GM12864 (cell line): ENCODE measurements at regions not wholly inside any gene's neighbourhood (a gene's known extent, or its start where the extent isn't known, plus 50 kb on each side); places are given as distances from the start of the nearest gene placed in this dataset.

Experiments
- DNase-seq: peaks from one replicate; pipeline ENCODE4 v3.0.0-alpha.2; 2011; ENCODE audit warnings: low read depth
- H3K4me3 ChIP-seq: 2 replicates; pipeline ENCODE4 v1.5.1; 2011; ENCODE audit warnings: mild to moderate bottlenecking, low read depth, low read length, control low read depth
- TF ChIP-seq, protein P1 (sequence below): IDR thresholded peaks from 2 replicates; pipeline ENCODE4 v1.5.1; 2011; ENCODE audit warnings: low read depth, mild to moderate bottlenecking, moderate library complexity, low read length, control low read depth, inconsistent platforms; ENCODE audit errors: missing control alignments

DNA sequence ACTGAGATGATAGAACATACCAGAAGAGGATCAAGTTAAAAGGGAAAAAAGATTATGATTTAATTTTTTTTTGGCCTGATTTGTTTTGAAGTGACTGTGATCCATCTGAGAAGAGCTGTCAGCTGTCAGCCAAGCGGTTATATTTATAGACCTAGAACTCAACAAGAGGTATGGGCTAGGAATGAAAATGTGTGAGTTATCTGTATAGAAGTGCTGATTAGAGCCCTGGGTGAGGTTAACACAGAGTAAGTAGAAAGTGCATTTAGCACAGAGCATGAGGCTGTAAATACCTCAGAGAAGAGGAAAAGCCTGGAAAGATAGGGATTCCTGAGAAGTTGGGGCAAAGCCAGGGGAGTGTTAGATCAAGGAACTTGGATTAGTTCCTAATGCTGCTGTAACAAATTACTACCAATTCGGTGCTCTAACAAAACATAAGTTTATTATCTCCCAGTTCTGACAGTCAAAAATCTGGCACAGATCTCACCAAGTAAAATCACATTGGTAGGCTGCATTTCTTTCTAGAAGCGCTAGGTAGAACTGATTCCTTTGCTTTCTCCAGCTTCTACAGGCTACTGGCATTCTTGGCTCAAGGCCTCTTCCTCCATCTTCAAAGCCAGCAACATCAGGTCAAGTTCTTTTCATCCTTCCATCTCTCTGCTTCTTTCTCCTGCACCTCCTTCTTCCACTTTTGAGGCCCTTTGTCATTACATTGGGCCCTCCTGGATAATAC lies 197.4 kb upstream of the SPHKAP start:
- H3K4me3 ChIP-seq: no peak overlapping the region
- TF ChIP-seq, protein P1, sequence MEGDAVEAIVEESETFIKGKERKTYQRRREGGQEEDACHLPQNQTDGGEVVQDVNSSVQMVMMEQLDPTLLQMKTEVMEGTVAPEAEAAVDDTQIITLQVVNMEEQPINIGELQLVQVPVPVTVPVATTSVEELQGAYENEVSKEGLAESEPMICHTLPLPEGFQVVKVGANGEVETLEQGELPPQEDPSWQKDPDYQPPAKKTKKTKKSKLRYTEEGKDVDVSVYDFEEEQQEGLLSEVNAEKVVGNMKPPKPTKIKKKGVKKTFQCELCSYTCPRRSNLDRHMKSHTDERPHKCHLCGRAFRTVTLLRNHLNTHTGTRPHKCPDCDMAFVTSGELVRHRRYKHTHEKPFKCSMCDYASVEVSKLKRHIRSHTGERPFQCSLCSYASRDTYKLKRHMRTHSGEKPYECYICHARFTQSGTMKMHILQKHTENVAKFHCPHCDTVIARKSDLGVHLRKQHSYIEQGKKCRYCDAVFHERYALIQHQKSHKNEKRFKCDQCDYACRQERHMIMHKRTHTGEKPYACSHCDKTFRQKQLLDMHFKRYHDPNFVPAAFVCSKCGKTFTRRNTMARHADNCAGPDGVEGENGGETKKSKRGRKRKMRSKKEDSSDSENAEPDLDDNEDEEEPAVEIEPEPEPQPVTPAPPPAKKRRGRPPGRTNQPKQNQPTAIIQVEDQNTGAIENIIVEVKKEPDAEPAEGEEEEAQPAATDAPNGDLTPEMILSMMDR: no peak

DNA sequence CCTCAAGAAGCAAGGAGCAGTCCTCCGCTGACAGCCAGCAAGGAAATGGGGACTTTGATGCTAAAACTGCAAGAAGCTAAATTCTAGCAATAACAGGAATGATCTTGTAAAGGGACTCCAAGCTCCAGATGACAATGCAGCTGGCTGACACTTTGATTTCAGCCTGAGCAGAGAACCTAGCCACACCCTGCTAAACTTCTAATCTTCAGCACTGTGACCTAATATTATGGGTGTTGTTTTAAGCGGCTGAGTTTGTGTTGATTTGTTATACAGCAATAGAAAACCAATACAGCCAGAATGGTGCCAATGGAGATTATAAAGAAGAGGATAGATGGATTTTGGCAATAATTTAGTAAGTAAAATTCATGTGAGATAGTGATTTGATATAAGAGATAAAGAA lies 196.7 kb upstream of the SPHKAP start:
- TF ChIP-seq, protein P1: no peak
- H3K4me3 ChIP-seq: no peak overlapping the region
- DNase-seq: no peak

More for the DNA sequence above, 197.4 kb upstream of the SPHKAP start:
- DNase-seq: no peak

DNA sequence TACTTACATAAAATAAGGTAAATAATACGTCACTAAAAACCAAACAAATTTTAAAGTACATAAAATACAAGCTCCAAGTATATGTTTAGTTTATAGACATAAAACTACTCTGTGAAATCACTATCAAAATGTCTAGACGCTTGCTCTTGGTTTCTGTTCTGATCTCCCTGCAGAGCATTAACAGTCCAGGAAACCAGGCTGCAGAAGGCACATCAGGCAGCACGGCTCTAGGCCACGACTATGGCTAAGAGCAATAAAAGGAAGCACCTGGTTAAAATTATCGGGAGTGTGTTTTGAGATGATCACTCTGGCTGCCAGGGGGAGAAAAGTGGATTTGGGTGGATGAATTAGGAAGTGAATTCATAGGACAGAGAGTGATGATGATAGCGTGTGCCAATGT lies 196.0 kb upstream of the SPHKAP start:
- no peak for DNase-seq
- H3K4me3 ChIP-seq: no peak overlapping the region
- TF ChIP-seq, protein P1: no peak

DNA sequence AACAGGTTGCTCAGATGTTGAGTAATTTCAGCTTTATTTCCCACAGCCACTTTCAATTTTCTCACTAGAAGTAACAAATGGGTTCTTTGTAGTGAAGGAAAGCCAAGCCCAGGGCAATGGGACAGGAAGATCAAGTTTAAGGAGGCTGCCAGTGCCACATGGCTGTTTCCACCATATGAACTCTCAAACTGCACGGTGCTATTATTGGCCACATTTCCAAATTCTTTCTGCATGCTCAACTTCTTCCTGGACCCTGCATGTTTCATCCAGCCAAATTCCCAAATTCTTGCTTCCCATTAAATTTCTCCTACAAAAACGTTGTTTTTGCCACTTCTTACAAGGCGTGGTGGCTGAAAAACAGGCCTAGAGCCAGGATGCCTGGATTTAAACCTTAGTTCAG lies 193.3 kb upstream of the SPHKAP start:
- no peak overlapping the region for H3K4me3 ChIP-seq
- DNase-seq: no peak
- TF ChIP-seq, protein P1: no peak

DNA sequence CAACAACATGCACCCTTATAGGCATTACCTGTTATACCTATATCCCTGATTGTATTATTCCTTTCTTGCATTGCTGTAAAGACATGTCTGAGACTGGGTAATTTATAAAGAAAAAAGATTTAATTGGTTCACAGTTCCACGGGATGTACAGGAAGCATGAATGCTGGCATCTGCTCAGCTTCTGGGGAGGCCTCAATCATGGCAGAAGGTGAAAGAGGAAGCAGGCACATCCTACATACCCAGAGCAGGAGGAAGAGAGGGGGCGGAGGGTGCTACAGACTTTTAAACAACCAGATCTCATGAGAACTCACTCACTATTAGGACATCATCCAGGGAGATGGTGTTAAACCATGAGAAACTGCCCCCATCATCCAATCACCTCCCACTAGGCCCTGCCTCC lies 191.7 kb upstream of the SPHKAP start:
- TF ChIP-seq, protein P1: no peak

DNA sequence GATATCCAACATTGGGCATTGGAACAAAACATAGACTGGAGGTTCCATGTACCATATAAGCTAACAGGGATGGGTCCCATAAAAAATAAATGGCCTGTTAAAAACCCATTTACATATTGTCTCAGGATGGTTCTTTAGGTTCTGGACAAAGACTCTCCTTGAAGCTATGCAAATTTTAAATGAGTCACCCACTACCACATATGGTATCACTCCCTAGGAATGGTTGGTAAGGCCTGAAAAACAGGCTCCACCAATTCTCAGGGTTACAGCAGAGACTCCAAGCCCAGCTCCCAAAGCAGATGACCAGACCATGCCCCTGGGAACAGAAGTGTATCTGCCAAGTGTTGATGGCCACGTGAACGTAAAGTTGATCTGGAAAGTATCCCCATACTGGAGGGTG lies 190.7 kb upstream of the SPHKAP start:
- TF ChIP-seq, protein P1: no peak
- DNase-seq: no peak
- H3K4me3 ChIP-seq: no peak overlapping the region

More for the DNA sequence above, 191.7 kb upstream of the SPHKAP start:
- H3K4me3 ChIP-seq: no peak overlapping the region
- DNase-seq: no peak
